ENCODE measurements at regions not wholly inside any gene's neighbourhood (a gene's known extent, or its start where the extent isn't known, plus 50 kb on each side); places are given as distances from the start of the nearest gene placed in this dataset.

DNA sequence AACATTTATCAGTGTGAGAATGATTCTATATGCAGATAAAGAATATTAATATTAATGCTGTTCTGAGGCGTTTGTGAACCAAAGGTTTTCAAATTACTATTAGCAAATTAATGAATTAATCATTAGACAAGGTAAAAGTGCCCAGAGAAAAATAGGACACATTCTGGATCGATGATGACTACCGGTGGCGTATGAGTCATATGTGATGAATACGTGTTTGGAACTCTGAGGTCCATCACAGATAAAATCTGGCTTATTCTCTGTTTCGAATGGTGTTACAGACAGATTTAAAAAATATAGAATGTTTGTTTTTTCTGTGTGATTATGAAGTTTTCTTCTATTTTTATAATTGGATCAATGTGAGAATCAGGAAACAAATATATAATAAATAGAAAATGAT, 79.2 kb upstream of the RTL1 start:
- no peak for TF ChIP-seq GATA2 (IDR thresholded peaks at IDR 0.05; ENCODE audit: low read depth, low read length)
- no peak for TF ChIP-seq GATA3 (IDR thresholded peaks at IDR 0.05; ENCODE audit: low read depth, low read length)
